ENCODE measurements at regions not wholly inside any gene's neighbourhood (a gene's known extent, or its start where the extent isn't known, plus 50 kb on each side); places are given as distances from the start of the nearest gene placed in this dataset.

DNA sequence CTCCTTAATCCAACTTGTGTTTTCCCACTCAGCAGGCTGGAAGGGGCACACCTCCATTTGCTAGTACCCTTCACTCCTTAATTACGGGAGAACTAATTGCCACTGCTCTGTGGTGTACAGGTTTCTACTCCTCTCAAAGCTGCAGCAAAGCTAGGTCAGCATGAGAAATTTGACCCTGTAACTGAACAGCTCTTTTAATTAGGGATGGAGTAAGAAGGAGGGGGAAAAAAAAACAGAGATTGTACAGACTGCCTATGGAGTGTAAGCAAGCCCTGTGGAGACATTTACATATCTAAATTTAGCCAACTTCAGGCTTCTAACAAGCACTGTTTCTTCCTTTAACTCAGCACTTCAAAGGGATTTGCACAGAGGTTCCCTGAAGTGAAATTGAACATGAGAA, 629.7 kb upstream of the SETBP1 start:
- TF ChIP-seq CTCF (IDR thresholded peaks at IDR 0.05; ENCODE audit: low read depth, low read length), result no peak
- no peak for TF ChIP-seq POLR2A (IDR thresholded peaks at IDR 0.05; ENCODE audit: extremely low read depth, insufficient read length)
- TF ChIP-seq, protein P1, sequence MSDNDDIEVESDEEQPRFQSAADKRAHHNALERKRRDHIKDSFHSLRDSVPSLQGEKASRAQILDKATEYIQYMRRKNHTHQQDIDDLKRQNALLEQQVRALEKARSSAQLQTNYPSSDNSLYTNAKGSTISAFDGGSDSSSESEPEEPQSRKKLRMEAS (IDR thresholded peaks at IDR 0.05; ENCODE audit: low read depth, low read length), result no peak
